Stimulated activated CD4-positive, alpha-beta T cell treated with anti-CD3 and anti-CD28 coated beads, Interleukin-2, amount 100 ng/mL, for 4 hours (primary cell): ENCODE measurements at regions not wholly inside any gene's neighbourhood (a gene's known extent, or its start where the extent isn't known, plus 50 kb on each side); places are given as distances from the start of the nearest gene placed in this dataset.
"Not testable (repeated sequence)": the region's sequence is repeated elsewhere in the genome, so short reads cannot be mapped to it uniquely, and the experiment has no call there.

ENCODE experiments used
- DNase-seq: peaks from one replicate; pipeline ENCODE4 v3.0.0-alpha.2; 2020; ENCODE audit warnings: low read depth

GRCh38 chr4:23022032-23022431 is 329.3 kb downstream of the GBA3 start:
- no peak for DNase-seq

GRCh38 chr4:23021040-23021439 is 328.3 kb downstream of the GBA3 start:
- no peak for DNase-seq

GRCh38 chr4:23020399-23020798 is 327.7 kb downstream of the GBA3 start:
- not testable (repeated sequence) for DNase-seq

DNA sequence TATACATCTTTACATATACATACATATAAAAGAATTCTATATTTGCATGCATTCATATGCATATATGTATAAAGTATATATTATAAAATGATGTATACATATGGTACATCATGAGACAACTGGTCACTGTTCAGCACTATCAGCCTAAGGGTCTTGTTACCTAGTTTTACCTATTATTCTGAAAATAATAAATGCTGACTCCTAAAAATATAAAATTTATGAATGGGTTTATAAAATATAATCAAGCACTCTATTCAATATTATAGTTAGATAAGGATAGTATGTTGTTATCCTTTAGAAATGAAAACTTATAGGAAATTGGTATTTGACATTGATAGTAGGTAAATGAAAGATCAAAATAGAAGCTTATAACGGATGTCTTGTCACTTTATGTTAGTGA is 324.2 kb downstream of the GBA3 start:
- DNase-seq, result no peak

- no peak for DNase-seq
Measured at GRCh38 chr4:23015821-23016220, 323.1 kb downstream of the GBA3 start.

DNA sequence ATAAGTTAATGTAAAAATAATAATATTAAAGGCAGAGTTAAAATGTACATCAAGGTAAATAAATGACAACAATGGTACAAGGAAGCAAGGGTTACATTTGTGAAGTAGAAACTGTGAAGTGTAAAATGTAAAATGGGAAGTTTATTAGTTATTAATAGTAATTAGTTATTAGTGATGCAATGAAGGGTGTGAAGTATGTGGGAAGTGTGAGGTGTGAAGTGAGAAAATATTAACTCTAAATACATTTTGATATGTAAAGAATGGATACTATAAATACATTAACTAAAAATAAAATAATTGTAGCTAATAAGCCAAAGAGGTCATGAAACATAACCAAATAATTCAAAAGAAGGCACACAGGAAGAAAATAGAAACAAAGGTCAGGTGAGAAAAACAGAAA is 316.4 kb downstream of the GBA3 start:
- DNase-seq, result no peak

- no peak for DNase-seq
Measured at GRCh38 chr4:23006756-23007155, 314.0 kb downstream of the GBA3 start.

DNA sequence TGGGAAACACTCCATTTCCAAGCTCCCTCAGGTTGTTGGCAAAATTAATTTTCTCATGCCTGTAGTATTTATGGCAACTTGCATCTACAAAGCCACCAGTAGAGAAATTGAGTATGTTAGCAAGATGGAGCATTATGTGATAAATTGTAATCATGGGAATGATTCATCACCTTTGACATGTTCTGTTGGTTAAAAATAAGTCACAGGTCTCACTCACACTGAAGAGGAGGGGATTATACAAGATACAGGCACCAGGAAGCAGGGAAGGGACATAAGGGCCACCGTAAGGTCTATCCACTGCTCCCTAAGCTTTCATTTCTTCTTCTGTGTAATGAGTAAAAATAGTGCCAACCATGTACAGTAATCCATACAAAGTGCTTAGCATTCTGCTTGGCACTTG is 313.0 kb downstream of the GBA3 start:
- no peak for DNase-seq

DNA sequence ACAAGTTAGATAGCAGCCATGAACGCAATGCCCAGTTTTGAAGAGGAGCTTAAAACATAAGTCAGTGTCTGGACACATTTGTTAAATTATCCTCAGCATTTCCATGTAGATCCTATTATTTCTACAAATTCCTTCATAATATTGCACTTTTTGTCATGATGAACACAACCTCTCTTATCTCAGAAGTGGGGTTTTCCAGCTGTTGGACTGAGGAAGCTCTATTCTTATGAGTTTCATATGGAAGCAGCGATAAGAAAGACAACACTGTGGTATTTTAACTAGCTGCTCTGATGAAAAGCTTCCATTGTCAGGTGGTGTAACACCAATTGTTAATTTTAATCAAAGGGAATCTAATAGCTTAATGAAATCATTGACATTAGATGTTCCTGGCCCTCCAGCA is 308.7 kb downstream of the GBA3 start:
- no peak for DNase-seq

- no peak for DNase-seq
Measured at GRCh38 chr4:22999419-22999818, 306.7 kb downstream of the GBA3 start.

DNA sequence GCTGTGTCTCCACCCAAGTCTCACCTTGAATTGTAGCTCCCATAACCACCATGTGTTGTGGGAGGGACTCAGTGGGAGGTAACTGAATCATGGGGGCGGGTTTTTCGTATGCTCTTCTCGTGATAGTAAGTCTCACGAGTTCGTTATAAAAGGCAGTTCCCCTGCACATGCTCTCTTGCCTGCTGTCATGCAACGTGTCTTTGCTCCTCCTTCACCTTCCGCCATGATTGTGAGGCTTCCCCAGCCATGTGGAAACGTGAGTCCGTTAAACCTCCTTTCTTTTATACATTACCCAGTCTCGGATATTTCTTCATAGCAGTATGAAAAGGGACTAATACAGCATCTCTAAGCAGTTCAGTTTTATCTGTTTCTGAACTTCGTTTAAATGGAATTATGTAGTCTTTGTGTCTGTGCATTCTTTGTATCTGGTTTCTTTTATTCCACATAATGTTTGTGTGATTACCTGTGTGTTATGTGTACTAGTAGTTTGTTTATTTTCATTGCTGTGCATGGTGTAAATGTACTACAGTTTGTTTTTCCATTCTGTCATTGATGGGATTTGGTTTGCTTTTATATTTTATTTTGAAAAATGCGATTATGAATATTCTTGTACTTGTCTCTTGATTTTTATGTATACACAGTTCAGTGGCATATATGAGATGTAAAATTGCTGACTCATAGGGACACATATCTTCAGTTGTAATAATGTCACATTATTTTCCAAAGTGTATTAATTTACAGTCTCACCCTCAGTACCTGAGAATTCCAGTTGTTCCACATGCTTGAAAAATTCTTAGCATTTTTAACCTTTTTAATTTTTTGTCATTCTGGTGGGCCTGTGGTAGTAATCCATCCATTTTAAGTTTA is 304.9 kb downstream of the GBA3 start:
- no peak for DNase-seq

DNA sequence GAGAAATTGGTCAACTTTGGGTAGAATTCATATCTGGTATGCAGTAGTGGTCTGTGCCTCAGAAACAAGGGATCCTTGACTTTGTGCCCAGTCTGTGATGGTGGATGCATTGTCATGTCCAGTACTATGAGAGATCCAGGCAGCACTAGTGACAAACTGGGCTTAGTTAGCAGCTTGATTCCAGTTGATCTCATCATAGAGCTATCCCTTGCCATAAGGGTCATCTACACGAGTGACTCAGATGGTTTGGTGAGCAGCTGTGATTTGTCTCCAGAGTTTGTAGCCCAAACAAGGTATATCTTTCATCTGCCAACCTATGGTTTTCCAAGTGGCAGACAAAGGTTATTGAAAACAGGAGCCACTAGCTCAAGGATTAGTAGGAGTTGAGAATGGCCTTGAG is 298.8 kb downstream of the GBA3 start:
- DNase-seq, result no peak

DNA sequence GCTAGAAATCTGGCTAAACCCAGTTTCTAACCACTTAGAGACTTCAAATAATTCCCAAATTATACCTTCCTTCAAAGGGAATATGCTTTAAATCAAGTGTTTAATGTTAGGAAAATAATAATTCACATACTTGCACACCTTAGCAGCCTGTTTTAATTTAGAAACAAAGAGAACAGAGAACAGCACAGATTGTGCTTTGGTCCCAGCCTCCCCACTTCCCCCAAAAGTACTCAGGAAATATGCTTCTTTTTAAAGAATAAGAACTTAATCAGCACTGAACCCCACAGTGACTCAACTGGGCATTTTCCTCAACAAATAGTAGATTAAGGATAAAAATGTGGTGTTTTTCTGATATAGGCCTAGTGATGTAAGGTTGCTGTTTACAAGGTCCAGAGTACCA is 295.8 kb downstream of the GBA3 start:
- DNase-seq, result no peak

DNA sequence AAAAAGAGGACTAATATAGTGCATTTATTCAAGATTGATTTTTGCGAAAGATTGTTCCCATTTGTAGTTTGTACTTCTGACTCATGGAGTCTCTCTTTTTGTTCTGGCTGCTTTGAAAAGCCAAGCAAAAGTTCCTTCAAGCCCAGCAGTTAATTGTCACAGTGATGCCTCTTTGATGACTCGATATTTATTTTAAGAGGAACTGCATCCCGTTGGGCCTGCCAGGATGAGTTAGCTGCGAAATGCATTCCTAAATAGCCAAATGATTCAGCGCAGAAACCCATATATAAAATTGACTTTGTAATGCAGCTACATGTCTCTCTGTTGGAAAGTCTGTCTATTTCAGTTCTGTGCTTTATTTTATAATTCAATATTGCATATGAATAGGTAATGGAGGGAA is 295.1 kb downstream of the GBA3 start:
- no peak for DNase-seq

GRCh38 chr4:22986881-22987280 is 294.1 kb downstream of the GBA3 start:
- DNase-seq, result no peak

DNA sequence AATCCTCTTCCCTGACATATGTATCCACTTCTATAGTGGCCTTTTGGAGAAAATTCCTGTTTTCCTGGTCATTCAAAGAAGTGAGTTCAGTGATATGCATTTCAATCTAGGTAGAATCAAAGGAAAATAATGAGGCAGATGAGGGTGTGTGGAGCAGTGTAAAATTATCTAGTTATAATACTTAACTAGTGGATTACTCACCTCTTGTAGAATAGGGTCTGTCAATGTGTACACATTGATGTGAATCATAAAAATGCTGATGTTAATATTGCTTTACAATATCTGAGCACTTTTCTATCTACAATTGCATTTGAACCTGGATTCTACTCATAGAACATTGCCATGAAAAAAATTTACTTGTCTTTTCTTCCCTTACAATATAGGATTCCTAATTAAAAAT is 293.5 kb downstream of the GBA3 start:
- DNase-seq, result no peak

DNA sequence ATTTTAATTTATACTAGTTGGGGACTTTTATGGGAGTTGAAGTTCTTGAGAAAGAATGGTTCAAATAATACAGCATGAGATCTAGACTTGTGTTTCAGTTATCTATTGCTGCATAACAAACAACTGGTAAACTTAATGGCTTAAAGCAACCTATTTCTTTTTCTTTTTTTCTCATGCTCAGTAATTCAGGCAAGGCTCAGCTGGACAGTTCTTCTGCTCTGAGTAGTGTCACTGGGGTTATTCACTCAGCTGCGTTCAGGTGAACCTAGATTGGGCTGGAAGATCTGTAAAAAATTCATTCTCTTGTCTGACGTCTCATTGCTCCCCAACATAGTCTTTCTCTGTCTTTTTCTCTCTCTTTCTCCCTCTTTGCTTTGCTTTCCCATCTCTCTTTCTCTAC is 291.7 kb downstream of the GBA3 start:
- no peak for DNase-seq

DNA sequence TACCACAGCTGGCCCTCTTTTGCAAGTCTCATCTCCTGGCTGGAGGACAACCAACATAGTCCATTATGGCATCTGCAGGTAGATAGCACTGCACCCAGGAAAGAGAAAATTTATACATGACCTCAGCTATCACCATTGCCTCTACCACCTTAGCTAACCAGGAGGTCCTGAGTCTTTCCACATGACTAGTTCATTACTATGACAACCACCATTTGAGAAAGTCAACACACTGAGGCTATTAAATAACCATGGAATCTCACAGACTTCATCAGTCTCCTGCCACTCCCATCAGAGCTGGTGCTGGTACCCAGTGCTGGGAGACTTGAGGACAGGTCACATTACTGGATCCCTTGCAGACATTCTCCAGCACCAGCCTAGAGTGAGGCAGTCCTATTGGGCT is 285.9 kb downstream of the GBA3 start:
- no peak for DNase-seq

GRCh38 chr4:22970665-22971064 is 277.9 kb downstream of the GBA3 start:
- no peak for DNase-seq

DNA sequence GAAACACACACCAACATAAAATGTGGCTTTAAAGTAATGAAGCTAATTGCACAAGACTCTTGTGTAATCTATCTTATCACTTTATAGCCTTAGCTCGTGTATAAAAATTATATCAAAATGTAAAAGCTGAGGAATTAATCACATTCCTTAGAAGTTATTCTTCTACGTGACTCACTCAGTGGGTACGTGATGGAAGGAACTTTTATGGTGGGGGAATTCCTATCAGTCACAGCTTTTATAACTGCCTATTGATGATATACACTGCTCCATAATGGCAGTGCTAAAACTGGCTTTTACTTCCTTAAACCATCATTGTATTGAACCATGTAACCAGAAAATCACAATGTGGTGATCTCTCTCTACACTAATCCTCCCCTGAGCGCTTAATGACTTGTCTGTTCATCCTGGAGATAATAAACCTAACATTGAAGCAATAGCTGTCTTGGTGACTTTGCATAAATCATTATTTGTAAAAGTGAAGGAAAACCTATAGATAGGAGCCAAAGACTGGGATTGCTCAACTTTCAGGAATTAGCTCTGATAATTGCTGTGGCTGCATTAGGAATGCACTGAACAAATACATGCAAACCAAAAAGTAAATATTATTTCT is 276.7 kb downstream of the GBA3 start:
- no peak for DNase-seq

- DNase-seq, result no peak
Measured at GRCh38 chr4:22962295-22962694, 269.6 kb downstream of the GBA3 start.

DNA sequence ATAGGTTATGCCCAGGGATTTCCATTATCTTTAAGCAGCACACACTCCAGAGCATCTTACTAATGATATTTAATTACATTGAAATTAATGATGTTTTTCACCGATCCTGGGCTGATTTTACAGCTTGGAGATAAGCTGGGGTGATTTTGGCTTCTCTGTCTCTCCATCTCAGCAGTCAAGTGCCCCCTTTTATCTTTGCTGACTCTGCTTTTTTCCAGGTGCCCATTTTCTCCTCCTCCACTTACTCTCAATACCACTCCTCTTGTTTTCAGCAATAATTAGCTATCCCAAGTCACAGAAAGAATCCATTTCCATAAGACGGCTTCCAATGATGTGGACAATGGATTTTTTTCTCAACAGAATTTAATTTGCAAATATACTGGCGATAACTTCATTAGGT is 266.7 kb downstream of the GBA3 start:
- DNase-seq, result no peak

DNA sequence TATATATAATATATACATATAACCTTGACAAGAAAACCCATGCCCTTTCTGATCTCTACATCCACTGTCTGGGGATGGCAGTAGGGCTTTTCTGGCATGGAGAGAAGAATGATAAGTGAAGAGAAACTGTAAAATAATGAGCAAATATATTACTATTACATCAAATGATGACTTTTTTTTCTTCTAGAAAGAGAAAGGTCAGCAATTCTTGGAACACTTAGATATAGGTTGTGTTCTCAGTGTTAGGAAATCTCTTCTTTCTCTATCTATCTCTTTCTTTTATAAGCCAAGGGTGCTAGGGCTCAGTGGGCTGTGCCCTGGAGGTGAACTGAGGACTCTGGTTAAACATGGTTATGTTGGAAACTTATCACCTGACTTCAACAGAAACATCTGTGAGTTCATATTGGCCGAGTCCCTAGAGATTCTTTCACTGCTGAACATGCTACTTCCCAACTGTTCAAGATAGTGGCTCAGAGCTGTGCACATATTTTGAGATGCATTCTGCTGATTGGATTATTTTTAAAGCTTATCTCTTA is 265.1 kb downstream of the GBA3 start:
- no peak for DNase-seq
